ENCODE measurements at regions not wholly inside any gene's neighbourhood (a gene's known extent, or its start where the extent isn't known, plus 50 kb on each side); places are given as distances from the start of the nearest gene placed in this dataset.

DNA sequence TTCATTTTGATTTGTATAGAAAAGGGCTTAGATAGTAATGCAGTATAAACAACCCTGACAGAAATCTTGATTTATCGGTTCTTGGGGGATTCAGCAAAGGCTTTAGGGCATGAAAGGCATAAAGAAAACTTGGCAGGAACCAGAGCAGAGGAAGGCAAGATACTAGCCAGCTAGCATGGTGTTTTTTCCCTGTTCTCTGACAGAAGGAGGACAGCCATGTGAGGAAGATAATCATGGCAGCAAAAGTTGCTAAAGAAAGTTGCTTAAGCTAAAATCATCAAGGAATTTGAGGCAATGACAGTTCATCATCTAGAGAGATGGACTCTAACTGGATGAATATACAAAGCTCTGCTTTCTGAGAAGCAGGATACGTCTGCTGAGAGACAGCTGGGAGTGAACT, 294.1 kb downstream of the KCNRG start:
- TF ChIP-seq, protein P1, sequence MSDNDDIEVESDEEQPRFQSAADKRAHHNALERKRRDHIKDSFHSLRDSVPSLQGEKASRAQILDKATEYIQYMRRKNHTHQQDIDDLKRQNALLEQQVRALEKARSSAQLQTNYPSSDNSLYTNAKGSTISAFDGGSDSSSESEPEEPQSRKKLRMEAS (IDR thresholded peaks at IDR 0.05; ENCODE audit: low read depth, low read length): no peak
- TF ChIP-seq, protein P2, sequence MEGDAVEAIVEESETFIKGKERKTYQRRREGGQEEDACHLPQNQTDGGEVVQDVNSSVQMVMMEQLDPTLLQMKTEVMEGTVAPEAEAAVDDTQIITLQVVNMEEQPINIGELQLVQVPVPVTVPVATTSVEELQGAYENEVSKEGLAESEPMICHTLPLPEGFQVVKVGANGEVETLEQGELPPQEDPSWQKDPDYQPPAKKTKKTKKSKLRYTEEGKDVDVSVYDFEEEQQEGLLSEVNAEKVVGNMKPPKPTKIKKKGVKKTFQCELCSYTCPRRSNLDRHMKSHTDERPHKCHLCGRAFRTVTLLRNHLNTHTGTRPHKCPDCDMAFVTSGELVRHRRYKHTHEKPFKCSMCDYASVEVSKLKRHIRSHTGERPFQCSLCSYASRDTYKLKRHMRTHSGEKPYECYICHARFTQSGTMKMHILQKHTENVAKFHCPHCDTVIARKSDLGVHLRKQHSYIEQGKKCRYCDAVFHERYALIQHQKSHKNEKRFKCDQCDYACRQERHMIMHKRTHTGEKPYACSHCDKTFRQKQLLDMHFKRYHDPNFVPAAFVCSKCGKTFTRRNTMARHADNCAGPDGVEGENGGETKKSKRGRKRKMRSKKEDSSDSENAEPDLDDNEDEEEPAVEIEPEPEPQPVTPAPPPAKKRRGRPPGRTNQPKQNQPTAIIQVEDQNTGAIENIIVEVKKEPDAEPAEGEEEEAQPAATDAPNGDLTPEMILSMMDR (IDR thresholded peaks at IDR 0.05; ENCODE audit: low read depth, low read length): no peak
